ENCODE measurements at regions not wholly inside any gene's neighbourhood (a gene's known extent, or its start where the extent isn't known, plus 50 kb on each side); places are given as distances from the start of the nearest gene placed in this dataset.
A peak's percentile ranks its signal among the peaks of the same experiment; 100 is the strongest.

DNA sequence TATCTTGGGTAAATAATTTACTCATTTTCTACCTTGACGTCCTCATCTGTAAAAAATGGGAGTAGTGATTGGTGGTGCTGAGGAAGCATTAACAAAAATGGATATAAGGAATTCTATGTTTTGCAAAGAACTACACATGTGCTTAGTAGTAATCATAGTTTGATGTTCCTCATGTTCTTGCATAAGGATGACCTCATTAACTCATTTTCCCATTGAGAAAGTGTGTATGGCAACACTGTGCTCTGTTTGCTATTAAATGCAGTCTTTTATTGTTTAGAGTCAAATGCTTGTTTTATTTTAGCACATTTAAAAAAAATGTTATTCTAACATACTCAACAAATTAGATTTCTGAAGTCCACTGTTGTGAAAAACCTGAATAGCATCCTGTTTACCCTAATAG is 211.2 kb upstream of the RSPO3 start:
- no peak for DNase-seq (ENCODE audit: low read depth)

DNA sequence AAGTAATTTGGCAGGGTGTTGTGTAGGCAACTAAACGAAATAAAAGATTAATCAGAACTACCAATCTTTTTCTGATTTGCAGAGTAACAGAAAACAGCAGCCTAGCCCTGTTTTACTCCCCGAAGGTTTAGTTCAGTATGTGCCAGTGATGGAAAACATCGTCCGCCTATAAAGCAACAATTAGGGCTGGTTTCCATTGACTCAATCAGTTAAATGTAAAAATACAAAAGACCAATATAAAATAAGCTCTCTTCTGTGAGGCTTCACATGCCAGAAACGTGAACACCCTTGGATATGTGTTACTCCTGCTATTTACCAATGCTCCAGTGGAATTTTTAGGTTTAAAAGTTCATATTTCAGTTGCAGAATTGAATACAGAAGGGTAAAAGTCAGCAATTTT is 210.5 kb upstream of the RSPO3 start:
- no peak for DNase-seq (ENCODE audit: low read depth)

GRCh38 chr6:126909493-126909892 is 209.0 kb upstream of the RSPO3 start:
- DNase-seq (ENCODE audit: low read depth), result no peak

GRCh38 chr6:126913651-126914050 is 204.8 kb upstream of the RSPO3 start:
- DNase-seq (ENCODE audit: low read depth), result no peak

- no peak for DNase-seq (ENCODE audit: low read depth)
Measured at GRCh38 chr6:126914172-126914571, 204.3 kb upstream of the RSPO3 start.

GRCh38 chr6:126914801-126915200 is 203.7 kb upstream of the RSPO3 start:
- no peak for DNase-seq (ENCODE audit: low read depth)

GRCh38 chr6:126919947-126920346 is 198.5 kb upstream of the RSPO3 start:
- DNase-seq (ENCODE audit: low read depth), result peak; percentile 71

DNA sequence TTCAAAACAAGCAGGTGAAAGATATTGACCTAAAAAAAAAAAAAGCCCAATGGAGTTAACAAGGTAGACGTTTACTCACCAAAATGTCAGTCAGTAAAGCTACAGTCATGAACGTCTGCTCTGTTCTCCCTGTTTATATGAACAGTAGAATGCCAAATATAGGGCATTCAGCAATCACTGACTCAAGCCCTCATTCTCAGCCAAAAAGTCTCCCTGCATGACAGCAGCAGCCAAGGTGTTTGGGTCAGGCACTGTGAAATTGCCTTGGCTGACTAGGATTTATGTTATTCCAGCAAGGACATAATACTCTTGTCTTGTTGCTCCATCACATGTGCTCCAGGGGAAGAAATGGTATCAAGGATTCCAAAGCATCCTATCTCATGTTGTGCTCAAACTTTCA is 194.7 kb upstream of the RSPO3 start:
- DNase-seq (ENCODE audit: low read depth), result no peak

- no peak for DNase-seq (ENCODE audit: low read depth)
Measured at GRCh38 chr6:126926926-126927325, 191.5 kb upstream of the RSPO3 start.

- no peak for DNase-seq (ENCODE audit: low read depth)
Measured at GRCh38 chr6:126927841-126928240, 190.6 kb upstream of the RSPO3 start.

GRCh38 chr6:126937426-126937825 is 181.0 kb upstream of the RSPO3 start:
- no peak for DNase-seq (ENCODE audit: low read depth)

- DNase-seq (ENCODE audit: low read depth), result no peak
Measured at GRCh38 chr6:126939784-126940183, 178.7 kb upstream of the RSPO3 start.

DNA sequence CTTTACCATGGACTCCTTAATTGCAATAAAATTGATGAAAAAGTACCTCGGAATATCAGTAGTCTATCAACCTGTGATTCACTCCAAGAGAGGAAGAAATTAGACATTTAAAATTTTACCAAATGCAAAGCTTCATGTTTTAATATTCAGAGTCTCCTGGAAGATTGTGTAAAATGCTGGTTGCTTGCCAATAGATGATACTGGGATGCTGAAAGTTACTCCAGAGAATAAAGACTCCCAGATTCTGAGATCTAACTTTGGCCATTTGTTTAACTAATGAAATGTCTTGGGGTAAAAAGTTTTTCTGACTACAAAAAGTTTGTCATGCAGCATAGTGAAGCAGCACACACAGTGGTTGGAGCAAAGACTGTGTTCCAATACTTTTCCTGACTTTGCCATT is 176.7 kb upstream of the RSPO3 start:
- DNase-seq (ENCODE audit: low read depth), result no peak

DNA sequence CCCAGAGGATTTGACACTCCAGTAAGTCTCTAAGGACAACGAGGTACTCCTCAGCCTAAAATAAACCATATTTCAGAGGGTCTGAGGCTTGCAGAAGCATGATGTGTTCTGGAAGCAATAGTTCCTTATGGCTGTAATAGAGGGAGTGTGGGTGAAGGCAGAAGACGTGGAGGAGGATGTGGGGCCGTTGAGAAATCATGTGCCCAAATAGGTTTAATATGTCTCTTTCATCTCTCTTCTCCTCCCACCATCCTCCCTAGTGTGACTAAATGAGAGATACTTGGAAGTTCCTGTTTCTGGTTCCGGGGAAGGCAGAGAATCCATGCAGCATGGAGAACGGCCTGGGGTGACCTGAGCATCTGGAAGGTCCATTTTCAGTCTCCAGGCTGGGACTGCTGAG is 174.0 kb upstream of the RSPO3 start:
- no peak for DNase-seq (ENCODE audit: low read depth)

- DNase-seq (ENCODE audit: low read depth), result no peak
Measured at GRCh38 chr6:126945150-126945685, 173.3 kb upstream of the RSPO3 start.

GRCh38 chr6:126945812-126946360 is 172.6 kb upstream of the RSPO3 start:
- DNase-seq (ENCODE audit: low read depth), result no peak

GRCh38 chr6:126947070-126947469 is 171.4 kb upstream of the RSPO3 start:
- no peak for DNase-seq (ENCODE audit: low read depth)

DNA sequence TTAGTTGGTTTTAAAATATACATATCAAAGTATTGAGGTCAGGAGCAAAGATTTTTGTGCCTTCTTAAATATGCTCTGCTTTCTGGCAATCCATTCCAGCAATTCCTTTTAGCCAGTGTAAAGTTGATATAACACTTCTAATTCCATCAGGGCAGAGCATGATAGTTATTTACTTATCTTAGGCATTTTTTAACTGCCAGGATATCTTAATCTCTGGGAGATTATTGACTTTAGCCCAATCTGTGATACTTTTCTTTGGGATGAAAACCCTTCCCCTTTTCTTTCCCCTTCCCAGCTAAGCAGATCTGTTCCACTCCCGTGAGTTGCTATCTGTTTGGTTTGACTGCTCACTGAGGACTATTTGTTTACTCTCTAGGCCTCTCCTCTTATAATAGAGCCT is 168.7 kb upstream of the RSPO3 start:
- DNase-seq (ENCODE audit: low read depth), result no peak

DNA sequence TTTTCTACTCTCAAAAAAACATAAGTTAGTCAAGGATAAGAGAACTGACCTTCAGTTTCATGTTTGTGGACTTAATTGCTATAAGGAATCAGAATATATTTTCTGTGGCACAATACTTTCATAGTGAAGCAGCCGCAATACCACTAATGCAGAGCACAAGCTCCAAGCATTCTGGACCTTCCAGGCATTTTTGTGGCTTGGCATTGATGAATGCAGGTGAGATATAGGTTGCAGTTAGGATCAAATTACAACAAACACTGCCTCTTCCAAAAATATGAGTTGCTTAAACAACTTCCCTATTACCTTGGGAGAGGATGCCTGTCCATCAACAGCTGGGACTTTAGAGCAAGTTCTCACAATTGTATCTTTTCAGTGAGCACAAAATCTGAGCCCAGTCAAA is 162.8 kb upstream of the RSPO3 start:
- DNase-seq (ENCODE audit: low read depth), result no peak

GRCh38 chr6:126957721-126958120 is 160.8 kb upstream of the RSPO3 start:
- DNase-seq (ENCODE audit: low read depth), result no peak

- no peak for DNase-seq (ENCODE audit: low read depth)
Measured at GRCh38 chr6:126959765-126960164, 158.7 kb upstream of the RSPO3 start.

DNA sequence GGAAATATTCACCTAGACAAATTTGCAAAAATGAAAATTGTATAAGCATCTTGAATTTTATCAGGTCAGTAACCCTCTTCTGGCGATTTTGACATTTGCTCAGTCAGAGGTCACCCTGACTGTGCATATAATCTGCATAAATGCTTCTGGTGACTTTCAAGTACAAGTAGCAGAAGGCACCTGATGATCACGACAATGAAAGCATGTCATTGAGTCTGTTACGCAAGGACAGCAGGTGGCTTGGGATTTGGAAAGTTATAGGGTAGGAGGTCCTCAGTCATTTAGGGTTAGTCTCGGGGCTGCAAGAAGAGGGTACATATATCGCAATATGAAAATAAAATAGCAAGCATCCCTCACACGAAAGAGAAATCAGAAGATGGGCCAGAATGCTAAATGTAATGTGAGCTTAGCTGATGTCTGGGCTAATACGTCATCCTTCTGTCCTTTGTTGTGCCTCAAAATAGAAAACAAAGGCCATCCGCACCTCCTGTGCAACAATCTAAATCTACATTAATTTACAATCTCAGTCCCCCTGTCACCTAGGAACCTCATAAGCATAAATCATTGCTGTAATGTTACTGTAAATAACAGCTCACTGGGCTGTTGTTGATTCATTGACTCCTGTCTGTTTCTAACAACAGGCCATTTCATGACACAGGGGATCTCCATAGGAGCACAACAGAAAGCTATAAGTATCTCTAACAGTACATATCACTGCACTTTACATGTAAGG is 155.2 kb upstream of the RSPO3 start:
- no peak for DNase-seq (ENCODE audit: low read depth)

DNA sequence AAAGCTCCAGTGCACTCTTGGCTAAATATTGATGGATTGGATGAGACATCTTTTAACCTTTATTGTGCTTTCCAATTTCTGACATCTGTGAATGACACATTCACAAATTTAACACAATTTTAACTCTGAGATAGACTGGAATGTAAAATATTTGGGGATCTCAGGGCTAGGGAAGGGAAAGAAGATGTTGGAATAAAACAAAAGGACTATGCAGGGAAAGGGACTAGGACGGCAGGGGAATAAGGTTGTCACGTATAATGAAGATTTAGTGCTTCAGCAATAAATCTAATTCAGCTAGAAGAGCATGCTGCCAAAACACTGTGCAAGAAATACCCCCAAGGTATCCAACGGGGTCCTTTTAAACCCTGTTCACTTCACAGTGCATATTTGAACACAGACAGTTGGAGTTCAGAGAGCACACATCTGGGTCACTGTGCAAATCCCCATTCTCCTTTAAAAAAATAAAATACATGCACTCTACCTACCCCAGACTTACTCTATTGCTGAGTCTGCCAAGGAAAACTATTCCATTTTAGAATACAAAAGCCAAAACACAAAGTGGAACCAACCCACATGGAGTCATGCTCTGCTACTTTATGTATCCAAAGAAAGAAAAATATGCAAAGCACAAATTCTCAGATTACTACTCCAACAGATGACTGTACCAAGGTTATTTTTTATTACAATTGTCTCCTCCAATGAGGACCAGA is 151.0 kb upstream of the RSPO3 start:
- no peak for DNase-seq (ENCODE audit: low read depth)
